K562 (cell line): ENCODE measurements at regions not wholly inside any gene's neighbourhood (a gene's known extent, or its start where the extent isn't known, plus 50 kb on each side); places are given as distances from the start of the nearest gene placed in this dataset.

ENCODE experiments used
- CTCF ChIP-seq, 3 experiments: IDR thresholded peaks in 2 of 3; conservative IDR thresholded peaks in 1 of 3; 2 replicates each; pipeline ENCODE4 v1.5.1; 2011 to 2012; ENCODE audit warnings: low read length in 3 of 3, mild to moderate bottlenecking in 3 of 3, control low read depth in 2 of 3, improper control_type of control experiment in 1 of 3, inconsistent platforms in 1 of 3, low read depth in 1 of 3, mixed read lengths in 1 of 3, moderate library complexity in 1 of 3; ENCODE audit not compliant: insufficient read depth in 2 of 3
- EGR1 ChIP-seq: fragments of 450-650 bp; conservative IDR thresholded peaks from 2 replicates; pipeline ENCODE4 v1.6.1; 2017; ENCODE audit warnings: mild to moderate bottlenecking
- GATAD2B ChIP-seq: fragments of 450-650 bp; IDR thresholded peaks from 2 replicates; pipeline ENCODE4 v1.6.1; 2017; ENCODE audit warnings: mild to moderate bottlenecking, borderline replicate concordance
- NFE2 ChIP-seq: IDR thresholded peaks from 2 replicates; pipeline ENCODE4 v1.6.1; 2014; ENCODE audit warnings: antibody characterized with exemption, low read depth
- POLR2AphosphoS5 ChIP-seq: IDR thresholded peaks from 2 replicates; pipeline ENCODE4 v1.6.1; 2011; ENCODE audit warnings: mild to moderate bottlenecking, low read depth, low read length, moderate library complexity; ENCODE audit not compliant: control insufficient read depth, insufficient read depth
- SREBF2 ChIP-seq: sonication (generic); formaldehyde crosslinking; IDR thresholded peaks from 2 replicates; pipeline ENCODE4 v1.4.0; 2020; ENCODE audit warnings: mild to moderate bottlenecking, missing genetic modification reagents
- SRF ChIP-seq, 2 experiments: fragments of 250-450, 450-650 bp in 1 of 2; sonication (Bioruptor Pico) in 1 of 2; sonication (generic) in 1 of 2; formaldehyde crosslinking; IDR thresholded peaks; 2 replicates each; pipeline versions ENCODE4 v1.5.0 to v1.5.1; 2020 to 2022; ENCODE audit warnings: mild to moderate bottlenecking in 1 of 2, missing genetic modification reagents in 1 of 2
- TAF1 ChIP-seq: IDR thresholded peaks from 2 replicates; pipeline ENCODE4 v1.6.1; 2011; ENCODE audit warnings: mild to moderate bottlenecking, low read length, moderate library complexity; ENCODE audit not compliant: insufficient read depth, control insufficient read depth, severe bottlenecking; ENCODE audit errors: extremely low read depth

- no peak for TF ChIP-seq SRF (CRISPR knock-in tag; IDR thresholded peaks at IDR 0.05)
- no peak for TF ChIP-seq TAF1
- TF ChIP-seq NFE2: no peak
- no peak for TF ChIP-seq SREBF2 (CRISPR knock-in tag)
- TF ChIP-seq GATAD2B: no peak
- no peak for TF ChIP-seq EGR1
- TF ChIP-seq CTCF (IDR thresholded peaks at IDR 0.05 in 2 of 3, conservative IDR thresholded peaks at IDR 0.05 in 1 of 3; ENCODE audit: insufficient read depth in 2 of 3, low read depth in 1 of 3, low read length in 3 of 3): no peak
- TF ChIP-seq POLR2AphosphoS5: no peak
Observed at GRCh38 chr13:103370790-103371189, 304.6 kb upstream of the SLC10A2 start.
